ENCODE measurements at regions not wholly inside any gene's neighbourhood (a gene's known extent, or its start where the extent isn't known, plus 50 kb on each side); places are given as distances from the start of the nearest gene placed in this dataset.

DNA sequence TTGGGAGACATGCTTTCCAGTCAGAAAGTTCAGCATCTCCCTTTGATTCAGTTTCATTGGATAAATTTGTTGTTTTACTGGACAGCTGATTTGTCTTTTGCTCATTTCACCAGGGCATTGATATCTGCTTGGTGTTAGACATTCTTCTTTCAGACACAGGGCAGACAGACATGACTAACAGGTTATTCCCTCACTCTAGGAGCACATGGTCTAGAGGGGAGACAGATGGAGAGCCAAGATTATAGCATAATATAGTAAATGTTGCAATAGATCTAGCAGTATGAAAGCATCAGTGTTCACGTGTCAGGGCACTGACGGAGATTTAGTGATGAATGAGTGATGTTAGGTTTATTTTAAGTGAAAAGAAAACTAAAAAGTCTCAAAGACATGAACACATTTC lies 187.0 kb upstream of the CYRIA start:
- intact Hi-C loops (cut with DNase I) = no loop called here
- Histone ChIP-seq H3K27me3 (no peaks in the 10 kb centered on the region), H3K9me3 (no peaks in the 10 kb centered on the region), H3K4me1 (no peaks in the 10 kb centered on the region), H3K27ac (no peak overlapping the region), H3K36me3 (no peaks in the 10 kb centered on the region), H3K4me3 (no peak overlapping the region)
- WGBS, 2 donors = 94 to 97% methylated on average over 2 of the region's 2 CpGs
- no peak for DNase-seq
- TF ChIP-seq EP300 (IDR thresholded peaks at IDR 0.05) (no peak), POLR2A (IDR thresholded peaks at IDR 0.05) (no peak), POLR2AphosphoS5 (IDR thresholded peaks at IDR 0.05) (no peak)
- TF ChIP-seq, protein P1, sequence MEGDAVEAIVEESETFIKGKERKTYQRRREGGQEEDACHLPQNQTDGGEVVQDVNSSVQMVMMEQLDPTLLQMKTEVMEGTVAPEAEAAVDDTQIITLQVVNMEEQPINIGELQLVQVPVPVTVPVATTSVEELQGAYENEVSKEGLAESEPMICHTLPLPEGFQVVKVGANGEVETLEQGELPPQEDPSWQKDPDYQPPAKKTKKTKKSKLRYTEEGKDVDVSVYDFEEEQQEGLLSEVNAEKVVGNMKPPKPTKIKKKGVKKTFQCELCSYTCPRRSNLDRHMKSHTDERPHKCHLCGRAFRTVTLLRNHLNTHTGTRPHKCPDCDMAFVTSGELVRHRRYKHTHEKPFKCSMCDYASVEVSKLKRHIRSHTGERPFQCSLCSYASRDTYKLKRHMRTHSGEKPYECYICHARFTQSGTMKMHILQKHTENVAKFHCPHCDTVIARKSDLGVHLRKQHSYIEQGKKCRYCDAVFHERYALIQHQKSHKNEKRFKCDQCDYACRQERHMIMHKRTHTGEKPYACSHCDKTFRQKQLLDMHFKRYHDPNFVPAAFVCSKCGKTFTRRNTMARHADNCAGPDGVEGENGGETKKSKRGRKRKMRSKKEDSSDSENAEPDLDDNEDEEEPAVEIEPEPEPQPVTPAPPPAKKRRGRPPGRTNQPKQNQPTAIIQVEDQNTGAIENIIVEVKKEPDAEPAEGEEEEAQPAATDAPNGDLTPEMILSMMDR (IDR thresholded peaks at IDR 0.05) = no peak

DNA sequence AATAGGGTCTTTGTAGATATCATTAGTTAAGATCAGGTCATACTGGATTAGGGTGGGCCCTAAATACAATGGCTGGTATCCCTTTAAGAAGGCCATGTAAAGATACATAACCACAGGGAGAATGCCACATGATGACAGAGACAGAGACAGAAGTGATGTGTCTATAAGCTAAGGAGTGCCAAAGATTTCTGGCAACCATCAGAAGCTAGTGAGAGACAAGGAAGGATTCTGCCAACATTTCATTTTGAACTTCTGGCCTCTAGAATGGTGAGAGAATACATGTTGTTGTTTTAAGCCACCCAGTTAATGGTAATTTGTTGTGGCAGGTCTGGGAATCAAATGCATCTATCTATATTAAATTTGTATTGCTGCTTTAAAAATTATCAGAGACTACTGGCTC lies 185.5 kb upstream of the CYRIA start:
- Histone ChIP-seq H3K4me1 (no peaks in the 10 kb centered on the region), H3K4me3 (no peak overlapping the region), H3K27me3 (no peaks in the 10 kb centered on the region), H3K36me3 (no peaks in the 10 kb centered on the region), H3K9me3 (no peaks in the 10 kb centered on the region), H3K27ac (no peak overlapping the region)
- intact Hi-C loops (cut with DNase I) = no loop called here
- TF ChIP-seq EP300 (IDR thresholded peaks at IDR 0.05) = no peak
- TF ChIP-seq POLR2AphosphoS5 (IDR thresholded peaks at IDR 0.05) = no peak
- no peak for TF ChIP-seq POLR2A (IDR thresholded peaks at IDR 0.05)
- TF ChIP-seq, protein P1 (IDR thresholded peaks at IDR 0.05) = no peak
- DNase-seq = no peak

DNA sequence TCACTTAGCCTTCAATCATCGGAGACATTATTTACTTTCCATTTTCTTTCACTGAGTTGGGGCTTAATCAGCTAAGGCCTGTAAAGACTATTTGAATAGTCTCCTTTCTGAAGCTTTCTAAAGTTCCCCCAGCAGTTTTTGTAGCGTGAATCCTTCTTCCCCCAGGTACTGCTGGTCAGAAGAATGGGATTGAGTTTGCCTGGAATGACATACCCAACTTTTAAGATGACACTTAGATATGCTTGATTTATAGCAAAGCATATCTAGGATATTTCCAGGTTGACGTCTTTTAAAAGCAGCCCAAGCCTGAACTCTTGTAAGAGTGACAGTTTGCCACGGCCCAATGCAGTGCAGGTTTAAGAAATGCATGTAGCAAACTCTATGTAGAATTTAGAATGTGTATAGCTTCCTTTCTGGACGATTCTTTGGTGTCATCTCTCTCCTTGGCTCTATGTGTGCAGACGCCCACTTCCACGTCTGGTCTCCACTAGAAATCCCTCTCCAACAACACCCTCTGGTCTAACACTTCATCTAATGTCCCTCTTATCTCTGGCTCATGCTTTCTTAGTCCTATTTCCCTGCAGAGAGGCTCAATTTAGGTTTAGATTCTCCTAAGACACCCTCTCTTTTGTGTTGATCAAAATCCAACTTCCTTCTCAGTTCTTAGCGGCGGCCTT lies 175.0 kb upstream of the CYRIA start:
- no peaks in the 10 kb centered on the region for H3K36me3 ChIP-seq
- H3K4me3 ChIP-seq = no peak overlapping the region
- no peaks in the 10 kb centered on the region for H3K4me1 ChIP-seq
- H3K9me3 ChIP-seq = no peaks in the 10 kb centered on the region
- H3K27ac ChIP-seq = no peak overlapping the region
- no peaks in the 10 kb centered on the region for H3K27me3 ChIP-seq
- TF ChIP-seq POLR2AphosphoS5 (IDR thresholded peaks at IDR 0.05) = no peak
- TF ChIP-seq, protein P1 (IDR thresholded peaks at IDR 0.05) = no peak
- TF ChIP-seq EP300 (IDR thresholded peaks at IDR 0.05) = no peak
- TF ChIP-seq POLR2A (IDR thresholded peaks at IDR 0.05) = no peak
- intact Hi-C loops (cut with DNase I) = no loop called here
- no peak for DNase-seq
- 55 to 76% methylated on average over 9 of the region's 9 CpGs for WGBS, 2 donors

DNA sequence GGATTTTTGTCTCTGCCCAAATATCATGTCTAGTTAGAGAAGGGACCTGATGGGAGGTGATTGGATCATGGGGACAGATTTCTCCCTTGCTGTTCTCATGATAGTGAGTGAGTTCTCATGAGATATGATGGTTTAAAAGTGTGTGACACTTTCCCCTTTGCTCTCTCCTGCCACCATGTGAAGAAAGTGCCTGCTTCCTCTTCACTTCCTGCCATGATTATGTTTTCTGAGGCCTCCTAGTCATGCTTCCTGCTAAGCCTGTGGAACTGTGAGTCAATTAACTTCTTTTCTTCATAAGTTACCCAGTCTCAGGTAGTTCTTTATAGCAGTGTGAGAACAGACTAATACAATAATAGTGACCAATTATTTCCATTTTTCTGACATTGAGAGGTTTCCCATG lies 167.3 kb upstream of the CYRIA start:
- Histone ChIP-seq H3K27ac (no peak overlapping the region), H3K4me3 (no peak overlapping the region), H3K9me3 (no peaks in the 10 kb centered on the region), H3K4me1 (no peaks in the 10 kb centered on the region), H3K27me3 (no peaks in the 10 kb centered on the region), H3K36me3 (no peaks in the 10 kb centered on the region)
- intact Hi-C loops (cut with DNase I) = no loop called here
- no peak for DNase-seq
- no peak for TF ChIP-seq POLR2A (IDR thresholded peaks at IDR 0.05)
- TF ChIP-seq POLR2AphosphoS5 (IDR thresholded peaks at IDR 0.05) = no peak
- TF ChIP-seq, protein P1 (IDR thresholded peaks at IDR 0.05) = no peak
- no peak for TF ChIP-seq EP300 (IDR thresholded peaks at IDR 0.05)

DNA sequence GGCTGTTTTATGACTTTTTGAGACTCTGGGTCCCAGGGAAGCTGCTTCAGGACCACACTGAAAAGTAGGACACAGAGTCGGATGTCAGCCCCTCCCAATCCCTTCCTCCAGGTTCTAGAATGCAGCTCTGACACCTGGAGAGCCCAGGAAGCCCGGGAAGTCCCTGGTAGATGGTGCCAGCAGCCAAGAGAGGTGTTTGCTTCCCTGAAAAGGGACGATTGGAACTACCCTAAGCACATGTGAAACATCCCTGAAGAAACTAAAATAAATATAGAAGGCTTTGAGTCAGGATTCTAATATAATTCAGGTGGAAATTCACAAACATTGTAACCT lies 163.2 kb upstream of the CYRIA start:
- Histone ChIP-seq H3K4me1 (no peaks in the 10 kb centered on the region), H3K27ac (no peak overlapping the region), H3K4me3 (no peak overlapping the region), H3K9me3 (no peaks in the 10 kb centered on the region), H3K27me3 (no peaks in the 10 kb centered on the region), H3K36me3 (no peaks in the 10 kb centered on the region)
- DNase-seq = no peak
- intact Hi-C loops (cut with DNase I) = no loop called here
- TF ChIP-seq, protein P1 (IDR thresholded peaks at IDR 0.05) = no peak
- TF ChIP-seq POLR2AphosphoS5 (IDR thresholded peaks at IDR 0.05) (no peak), POLR2A (IDR thresholded peaks at IDR 0.05) (no peak), EP300 (IDR thresholded peaks at IDR 0.05) (no peak)
- WGBS, 2 donors = 12 to 41% methylated on average over 3 of the region's 3 CpGs

Data from sigmoid colon (tissue), 6 donors.